K562 (cell line): ENCODE measurements at regions not wholly inside any gene's neighbourhood (a gene's known extent, or its start where the extent isn't known, plus 50 kb on each side); places are given as distances from the start of the nearest gene placed in this dataset.

ENCODE experiments used
- ATAC-seq: fragments of 200-7000 bp; cut with Tn5 transposase; 3 replicates; pipeline ENCODE4 v1.9.1; 2020; ENCODE audit warnings: moderate library complexity
- BruUV-seq: library from RNA; stranded (reverse); fragments of 400-500 nt; replicated peaks from 2 replicates; lab custom pipeline; 2021; lab: Mats Ljungman, UMichigan
- CTCF ChIA-PET: fragments of 300-600 bp; formaldehyde crosslinking; extraction: SDS; loops from one replicate; lab custom pipeline; 2021; ENCODE audit warnings: low intra/inter-chr PET ratio; lab: Yijun Ruan, JAX
- POLR2A ChIA-PET: fragments of 300-600, 350-650 bp; sonication (Branson Sonifier 250); formaldehyde crosslinking; extraction: SDS; loops from one replicate; lab custom pipeline; 2021; ENCODE audit warnings: antibody characterized with exemption, inconsistent platforms; lab: Yijun Ruan, JAX
- DNase-seq, 4 experiments: peaks; one replicate each; pipeline versions ENCODE4 v3.0.0 to v3.0.0-alpha.2; 2011 to 2018; ENCODE audit warnings: low spot score in 3 of 4, mixed read lengths in 3 of 4; ENCODE audit errors: extremely low read depth in 1 of 4
- FAIRE-seq: peaks from 2 replicates; lab custom pipeline; 2011; peaks lifted over from hg19 to GRCh38; lab: Jason Lieb, UNC
- H2AFZ ChIP-seq: 2 replicates; pipeline ENCODE4 v1.6.0; 2011; ENCODE audit warnings: low read depth, low read length, control low read depth, inconsistent platforms
- H3K27ac ChIP-seq: fragments of 200-600 bp; 3 replicates; pipeline ENCODE4 v1.8.0; 2011; ENCODE audit warnings: low read depth, mild to moderate bottlenecking, control low read depth, inconsistent platforms, low read length, moderate library complexity, mixed read lengths; ENCODE audit errors: extremely low read depth
- H3K27me3 ChIP-seq, 2 experiments: fragments of 300-600 bp in 1 of 2; 2 replicates in 1 of 2; 3 replicates in 1 of 2; pipeline versions ENCODE4 v1.6.0 to v1.8.0; 2011; ENCODE audit warnings: inconsistent platforms in 2 of 2, low read length in 2 of 2, mild to moderate bottlenecking in 1 of 2, mixed read lengths in 1 of 2, moderate library complexity in 1 of 2; ENCODE audit not compliant: control insufficient read depth in 2 of 2, insufficient read depth in 2 of 2
- H3K36me3 ChIP-seq: fragments of 300-600 bp; 3 replicates; pipeline ENCODE4 v1.8.0; 2011; ENCODE audit warnings: mild to moderate bottlenecking, low read length, inconsistent platforms; ENCODE audit not compliant: control insufficient read depth, insufficient read depth
- H3K4me1 ChIP-seq, 2 experiments: fragments of 200-600 bp in 1 of 2; replicated peaks in 1 of 2; 2 replicates in 1 of 2; 3 replicates in 1 of 2; pipeline versions ENCODE4 v1.5.1 to v1.8.0; 2011; ENCODE audit warnings: inconsistent platforms in 2 of 2, low read length in 2 of 2, mild to moderate bottlenecking in 1 of 2, mixed read lengths in 1 of 2, moderate library complexity in 1 of 2; ENCODE audit not compliant: control insufficient read depth in 2 of 2, insufficient read depth in 2 of 2
- H3K4me2 ChIP-seq: 2 replicates; pipeline ENCODE4 v1.6.1; 2011; ENCODE audit warnings: low read length, control low read depth, inconsistent platforms, mixed read lengths; ENCODE audit not compliant: insufficient read depth
- H3K4me3 ChIP-seq: fragments of 200-600 bp; sonication (generic), shearing (Covaris generic); 2 replicates; pipeline ENCODE4 v1.5.1; 2016; ENCODE audit warnings: control low read depth, inconsistent platforms
- H3K79me2 ChIP-seq: fragments of 200-600 bp; 3 replicates; pipeline ENCODE4 v1.8.0; 2011; ENCODE audit warnings: low read length, inconsistent platforms; ENCODE audit not compliant: control insufficient read depth, insufficient read depth
- H3K9ac ChIP-seq, 2 experiments: 2 replicates each; pipeline versions ENCODE4 v1.6.0 to v1.6.1; 2011; ENCODE audit warnings: low read depth in 2 of 2, low read length in 2 of 2, control low read depth in 1 of 2, inconsistent platforms in 1 of 2, mild to moderate bottlenecking in 1 of 2, mixed read lengths in 1 of 2; ENCODE audit not compliant: insufficient read depth in 1 of 2
- H3K9me1 ChIP-seq: one replicate; pipeline ENCODE4 v1.6.0; 2011; ENCODE audit warnings: inconsistent platforms, mild to moderate bottlenecking, low read length, moderate library complexity; ENCODE audit not compliant: control insufficient read depth, insufficient read depth
- H3K9me3 ChIP-seq: replicated peaks from 2 replicates; pipeline ENCODE4 v1.5.1; 2011; ENCODE audit warnings: low read depth, low read length, inconsistent platforms; ENCODE audit not compliant: control insufficient read depth, insufficient read depth
- H4K20me1 ChIP-seq: replicated peaks from 2 replicates; pipeline ENCODE4 v1.6.1; 2011; ENCODE audit warnings: low read length, inconsistent platforms, mixed read lengths; ENCODE audit not compliant: control insufficient read depth, insufficient read depth
- FIP1L1 ChIP-seq: fragments of 200-400 bp; formaldehyde crosslinking; IDR thresholded peaks from 2 replicates; pipeline ENCODE4 v1.6.1; 2018; ENCODE audit warnings: mild to moderate bottlenecking, low read depth, low read length; ENCODE audit not compliant: poor library complexity, severe bottlenecking
- HNRNPLL ChIP-seq: fragments of 200-400 bp; formaldehyde crosslinking; IDR thresholded peaks from 2 replicates; pipeline ENCODE4 v1.6.1; 2017; ENCODE audit warnings: low read length, low read depth, mild to moderate bottlenecking; ENCODE audit not compliant: poor library complexity, severe bottlenecking
- LARP7 ChIP-seq: fragments of 450-650 bp; IDR thresholded peaks from 2 replicates; pipeline ENCODE4 v1.6.1; 2016
- NR2C1 ChIP-seq, 2 experiments: fragments of 450-650 bp; IDR thresholded peaks; 2 replicates each; pipeline ENCODE4 v1.6.1; 2017; ENCODE audit warnings: mild to moderate bottlenecking in 2 of 2, antibody characterized with exemption in 1 of 2, inconsistent platforms in 1 of 2, missing compliant biosample characterization in 1 of 2, missing genetic modification characterization in 1 of 2
- PHB2 ChIP-seq: fragments of 450-650 bp; IDR thresholded peaks from 2 replicates; pipeline ENCODE4 v1.6.1; 2017; ENCODE audit warnings: low read depth
- SMAD1 ChIP-seq: fragments of 150-350 bp; IDR thresholded peaks from 2 replicates; pipeline ENCODE4 v1.6.1; 2014; ENCODE audit warnings: low read length, low read depth; ENCODE audit not compliant: partially characterized antibody
- STAT5A ChIP-seq: IDR thresholded peaks from 2 replicates; pipeline ENCODE4 v1.6.1; 2012; ENCODE audit warnings: low read length, inconsistent platforms, borderline replicate concordance
- WGBS: fragments of 100-300 bp; shearing (Covaris generic); methylation state at CpG from one replicate; pipeline ENCODE4 v1.1.6; 2016; ENCODE audit warnings: low coverage, mixed read lengths; ENCODE audit not compliant: insufficient coverage; ENCODE audit errors: missing lambda C conversion rate; 5-methylcytosine and 5-hydroxymethylcytosine counted together
- in situ Hi-C: fragments of 300-500 bp; cut with MboI; formaldehyde crosslinking; loops from 4 replicates; pipeline ENCODE4 v1.15.0; 2018; ENCODE audit warnings: inconsistent platforms, mixed read lengths
- intact Hi-C: fragments of 100-400 bp; cut with micrococcal nuclease; formaldehyde crosslinking; loops from 2 replicates; pipeline ENCODE4 v1.14.2; 2022
- TF ChIP-seq, protein P1 (sequence below): IDR thresholded peaks from 3 replicates; pipeline ENCODE4 v1.6.1; 2011; ENCODE audit warnings: borderline replicate concordance, mild to moderate bottlenecking; ENCODE audit not compliant: insufficient read length, insufficient read depth
- TF ChIP-seq, protein P2 (sequence below): fragments of 450-650 bp; IDR thresholded peaks from 2 replicates; pipeline ENCODE4 v1.6.1; 2016; ENCODE audit warnings: missing biosample characterization, missing genetic modification characterization
- TF ChIP-seq, protein P3 (sequence below), 2 experiments: fragments of 150-350 bp in 1 of 2; IDR thresholded peaks; 2 replicates each; pipeline ENCODE4 v1.6.1; 2012 to 2016; ENCODE audit warnings: low read depth in 2 of 2, low read length in 2 of 2, mild to moderate bottlenecking in 1 of 2, moderate library complexity in 1 of 2
- TF ChIP-seq, protein P4 (sequence below), 2 experiments: fragments of 200-800 bp in 1 of 2; sonication (Bioruptor generic) in 1 of 2; sonication (generic) in 1 of 2; formaldehyde crosslinking in 1 of 2; IDR thresholded peaks in 1 of 2; conservative IDR thresholded peaks in 1 of 2; 2 replicates each; pipeline versions ENCODE4 v1.5.0 to v1.6.1; 2016 to 2020; ENCODE audit warnings: missing compliant biosample characterization in 1 of 2, missing genetic modification characterization in 1 of 2, missing genetic modification reagents in 1 of 2

DNA sequence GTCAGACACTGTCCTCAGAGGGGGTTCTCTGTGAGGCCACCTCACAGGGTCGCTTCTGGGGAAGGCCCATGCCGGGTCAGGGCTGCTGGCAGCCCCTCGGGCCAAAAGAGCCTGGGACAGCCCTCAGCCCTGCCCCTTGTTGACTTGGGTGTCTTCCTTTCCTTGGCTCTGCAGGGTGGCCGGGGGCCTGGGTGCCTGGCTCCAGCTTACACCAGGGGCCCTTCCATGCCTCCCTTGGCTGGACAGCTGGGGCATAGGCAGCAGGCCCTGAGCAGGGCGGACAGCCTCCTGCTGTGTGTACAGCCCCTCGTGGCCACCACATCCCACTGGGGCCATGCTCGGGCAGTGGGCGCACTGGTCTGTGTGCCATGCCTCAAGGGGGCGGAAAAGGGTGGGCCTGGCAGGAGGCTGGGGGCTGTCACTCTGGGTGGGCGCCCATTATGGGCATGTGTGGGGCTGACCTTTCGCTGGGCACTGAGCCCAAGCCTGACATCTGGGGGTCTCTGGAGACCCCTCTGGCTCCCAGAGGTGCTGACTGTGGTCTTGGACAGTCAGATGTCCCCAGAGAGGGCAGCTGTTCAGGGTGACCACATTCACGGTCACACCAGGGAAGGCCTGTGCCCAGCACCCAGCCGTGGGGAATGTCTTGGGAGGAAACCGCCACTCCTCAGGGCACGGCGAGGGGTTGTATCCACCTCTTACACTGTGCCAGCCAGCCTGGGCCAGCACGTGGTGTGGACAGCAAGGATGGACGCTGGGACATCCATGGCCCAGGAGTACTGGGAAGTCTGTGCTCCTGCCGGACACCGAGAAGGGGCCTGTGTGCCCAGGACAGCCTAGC is 313.3 kb downstream of the TMEM121 start:
- ChIA-PET CTCF (no interaction called here), POLR2A (no interaction called here)
- Histone ChIP-seq H3K4me3 (no peak overlapping the region), H3K79me2 (no peaks in the 10 kb centered on the region), H3K4me1 (no peaks in the 10 kb centered on the region), H3K36me3 (no peaks in the 10 kb centered on the region), H4K20me1 (no peaks in the 10 kb centered on the region), H3K27me3 (no peaks in the 10 kb centered on the region; a peak in 1 of 5 replicates), H3K4me2 (no peak overlapping the region), H2AFZ (no peak overlapping the region), H3K9me1 (no peaks in the 10 kb centered on the region), H3K9ac (no peak overlapping the region), H3K9me3 (no peaks in the 10 kb centered on the region), H3K27ac (no peak overlapping the region)
- ATAC-seq = no peak
- BruUV-seq = no TSS peak
- intact Hi-C loops (no loop called here), in situ Hi-C loops (no loop called here)
- no peak for DNase-seq
- no peak for FAIRE-seq
- WGBS = 3% methylated on average over 12 of the region's 20 CpGs
- TF ChIP-seq LARP7 = no peak
- TF ChIP-seq, protein P1, sequence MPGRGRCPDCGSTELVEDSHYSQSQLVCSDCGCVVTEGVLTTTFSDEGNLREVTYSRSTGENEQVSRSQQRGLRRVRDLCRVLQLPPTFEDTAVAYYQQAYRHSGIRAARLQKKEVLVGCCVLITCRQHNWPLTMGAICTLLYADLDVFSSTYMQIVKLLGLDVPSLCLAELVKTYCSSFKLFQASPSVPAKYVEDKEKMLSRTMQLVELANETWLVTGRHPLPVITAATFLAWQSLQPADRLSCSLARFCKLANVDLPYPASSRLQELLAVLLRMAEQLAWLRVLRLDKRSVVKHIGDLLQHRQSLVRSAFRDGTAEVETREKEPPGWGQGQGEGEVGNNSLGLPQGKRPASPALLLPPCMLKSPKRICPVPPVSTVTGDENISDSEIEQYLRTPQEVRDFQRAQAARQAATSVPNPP = no peak
- TF ChIP-seq SMAD1 = no peak
- TF ChIP-seq, protein P2, sequence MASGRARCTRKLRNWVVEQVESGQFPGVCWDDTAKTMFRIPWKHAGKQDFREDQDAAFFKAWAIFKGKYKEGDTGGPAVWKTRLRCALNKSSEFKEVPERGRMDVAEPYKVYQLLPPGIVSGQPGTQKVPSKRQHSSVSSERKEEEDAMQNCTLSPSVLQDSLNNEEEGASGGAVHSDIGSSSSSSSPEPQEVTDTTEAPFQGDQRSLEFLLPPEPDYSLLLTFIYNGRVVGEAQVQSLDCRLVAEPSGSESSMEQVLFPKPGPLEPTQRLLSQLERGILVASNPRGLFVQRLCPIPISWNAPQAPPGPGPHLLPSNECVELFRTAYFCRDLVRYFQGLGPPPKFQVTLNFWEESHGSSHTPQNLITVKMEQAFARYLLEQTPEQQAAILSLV (tag) = no peak
- TF ChIP-seq FIP1L1 = no peak
- TF ChIP-seq, protein P3, sequence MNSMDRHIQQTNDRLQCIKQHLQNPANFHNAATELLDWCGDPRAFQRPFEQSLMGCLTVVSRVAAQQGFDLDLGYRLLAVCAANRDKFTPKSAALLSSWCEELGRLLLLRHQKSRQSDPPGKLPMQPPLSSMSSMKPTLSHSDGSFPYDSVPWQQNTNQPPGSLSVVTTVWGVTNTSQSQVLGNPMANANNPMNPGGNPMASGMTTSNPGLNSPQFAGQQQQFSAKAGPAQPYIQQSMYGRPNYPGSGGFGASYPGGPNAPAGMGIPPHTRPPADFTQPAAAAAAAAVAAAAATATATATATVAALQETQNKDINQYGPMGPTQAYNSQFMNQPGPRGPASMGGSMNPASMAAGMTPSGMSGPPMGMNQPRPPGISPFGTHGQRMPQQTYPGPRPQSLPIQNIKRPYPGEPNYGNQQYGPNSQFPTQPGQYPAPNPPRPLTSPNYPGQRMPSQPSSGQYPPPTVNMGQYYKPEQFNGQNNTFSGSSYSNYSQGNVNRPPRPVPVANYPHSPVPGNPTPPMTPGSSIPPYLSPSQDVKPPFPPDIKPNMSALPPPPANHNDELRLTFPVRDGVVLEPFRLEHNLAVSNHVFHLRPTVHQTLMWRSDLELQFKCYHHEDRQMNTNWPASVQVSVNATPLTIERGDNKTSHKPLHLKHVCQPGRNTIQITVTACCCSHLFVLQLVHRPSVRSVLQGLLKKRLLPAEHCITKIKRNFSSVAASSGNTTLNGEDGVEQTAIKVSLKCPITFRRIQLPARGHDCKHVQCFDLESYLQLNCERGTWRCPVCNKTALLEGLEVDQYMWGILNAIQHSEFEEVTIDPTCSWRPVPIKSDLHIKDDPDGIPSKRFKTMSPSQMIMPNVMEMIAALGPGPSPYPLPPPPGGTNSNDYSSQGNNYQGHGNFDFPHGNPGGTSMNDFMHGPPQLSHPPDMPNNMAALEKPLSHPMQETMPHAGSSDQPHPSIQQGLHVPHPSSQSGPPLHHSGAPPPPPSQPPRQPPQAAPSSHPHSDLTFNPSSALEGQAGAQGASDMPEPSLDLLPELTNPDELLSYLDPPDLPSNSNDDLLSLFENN (IDR thresholded peaks at IDR 0.05; ENCODE audit: low read depth in 2 of 2, low read length in 2 of 2) = no peak
- TF ChIP-seq, protein P4, sequence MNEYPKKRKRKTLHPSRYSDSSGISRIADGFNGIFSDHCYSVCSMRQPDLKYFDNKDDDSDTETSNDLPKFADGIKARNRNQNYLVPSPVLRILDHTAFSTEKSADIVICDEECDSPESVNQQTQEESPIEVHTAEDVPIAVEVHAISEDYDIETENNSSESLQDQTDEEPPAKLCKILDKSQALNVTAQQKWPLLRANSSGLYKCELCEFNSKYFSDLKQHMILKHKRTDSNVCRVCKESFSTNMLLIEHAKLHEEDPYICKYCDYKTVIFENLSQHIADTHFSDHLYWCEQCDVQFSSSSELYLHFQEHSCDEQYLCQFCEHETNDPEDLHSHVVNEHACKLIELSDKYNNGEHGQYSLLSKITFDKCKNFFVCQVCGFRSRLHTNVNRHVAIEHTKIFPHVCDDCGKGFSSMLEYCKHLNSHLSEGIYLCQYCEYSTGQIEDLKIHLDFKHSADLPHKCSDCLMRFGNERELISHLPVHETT (CRISPR knock-in tag; conservative IDR thresholded peaks at IDR 0.05 in 1 of 2, IDR thresholded peaks at IDR 0.05 in 1 of 2) = no peak
- TF ChIP-seq NR2C1 (IDR thresholded peaks at IDR 0.05) = no peak
- TF ChIP-seq NR2C1 (tag; IDR thresholded peaks at IDR 0.05) = no peak
- no peak for TF ChIP-seq STAT5A
- no peak for TF ChIP-seq PHB2
- no peak for TF ChIP-seq HNRNPLL
